Prostate gland (tissue), 2 donors: ENCODE measurements at regions not wholly inside any gene's neighbourhood (a gene's known extent, or its start where the extent isn't known, plus 50 kb on each side); places are given as distances from the start of the nearest gene placed in this dataset.

Experiments used
- DNase-seq: peaks from one replicate; pipeline ENCODE4 v3.0.0-alpha.2; 2019; ENCODE audit warnings: low spot score
- H3K27ac ChIP-seq, 2 donors: fragments of 200-600 bp; sonication (generic); 2 replicates each; pipeline ENCODE4 v1.5.1; 2017 to 2019
- H3K27me3 ChIP-seq: fragments of 200-600 bp; sonication (generic); replicated peaks from 2 replicates; pipeline ENCODE4 v1.5.1; 2019; ENCODE audit not compliant: insufficient read depth
- H3K36me3 ChIP-seq, 2 donors: fragments of 200-600 bp; sonication (generic); 1 replicate in 1 of 2; 2 replicates in 1 of 2; pipeline versions ENCODE4 v1.5.1 to v1.8.1; 2017 to 2019
- H3K4me1 ChIP-seq: fragments of 200-600 bp; sonication (generic); replicated peaks from 2 replicates; pipeline ENCODE4 v1.5.1; 2019
- H3K4me3 ChIP-seq, 2 donors: fragments of 200-600 bp; sonication (generic); 2 replicates each; pipeline ENCODE4 v1.5.1; 2017 to 2019
- H3K9me3 ChIP-seq: fragments of 200-600 bp; sonication (generic); 2 replicates; pipeline ENCODE4 v1.5.1; 2017
- POLR2A ChIP-seq: fragments of 450-650 bp; IDR thresholded peaks from one replicate; pipeline ENCODE4 v1.6.1; 2016; ENCODE audit warnings: antibody characterized with exemption, mild to moderate bottlenecking
- POLR2AphosphoS5 ChIP-seq: sonication (generic); formaldehyde crosslinking; IDR thresholded peaks from one replicate; pipeline ENCODE4 v1.6.1; 2017; ENCODE audit warnings: antibody characterized with exemption
- WGBS: methylation state at CpG from one replicate; pipeline ENCODE4 v1.1.5; 2018; 5-methylcytosine and 5-hydroxymethylcytosine counted together
- intact Hi-C: fragments of 100-400 bp; cut with DNase I; formaldehyde crosslinking; loops from one replicate; pipeline ENCODE4 v1.14.2; 2022
- TF ChIP-seq, protein P1 (sequence below), 4 experiments: fragments of 200-600 bp in 2 of 4; fragments of 450-650 bp in 2 of 4; sonication (generic) in 2 of 4; IDR thresholded peaks; 1 replicate in 3 of 4; 2 replicates in 1 of 4; pipeline ENCODE4 v1.5.1; 2016 to 2019; ENCODE audit warnings: antibody characterized with exemption in 4 of 4, mild to moderate bottlenecking in 2 of 4, moderate library complexity in 2 of 4

GRCh38 chr3:106783231-106783630 is 594.0 kb upstream of the CCDC54 start:
- TF ChIP-seq POLR2A = no peak
- TF ChIP-seq, protein P1, sequence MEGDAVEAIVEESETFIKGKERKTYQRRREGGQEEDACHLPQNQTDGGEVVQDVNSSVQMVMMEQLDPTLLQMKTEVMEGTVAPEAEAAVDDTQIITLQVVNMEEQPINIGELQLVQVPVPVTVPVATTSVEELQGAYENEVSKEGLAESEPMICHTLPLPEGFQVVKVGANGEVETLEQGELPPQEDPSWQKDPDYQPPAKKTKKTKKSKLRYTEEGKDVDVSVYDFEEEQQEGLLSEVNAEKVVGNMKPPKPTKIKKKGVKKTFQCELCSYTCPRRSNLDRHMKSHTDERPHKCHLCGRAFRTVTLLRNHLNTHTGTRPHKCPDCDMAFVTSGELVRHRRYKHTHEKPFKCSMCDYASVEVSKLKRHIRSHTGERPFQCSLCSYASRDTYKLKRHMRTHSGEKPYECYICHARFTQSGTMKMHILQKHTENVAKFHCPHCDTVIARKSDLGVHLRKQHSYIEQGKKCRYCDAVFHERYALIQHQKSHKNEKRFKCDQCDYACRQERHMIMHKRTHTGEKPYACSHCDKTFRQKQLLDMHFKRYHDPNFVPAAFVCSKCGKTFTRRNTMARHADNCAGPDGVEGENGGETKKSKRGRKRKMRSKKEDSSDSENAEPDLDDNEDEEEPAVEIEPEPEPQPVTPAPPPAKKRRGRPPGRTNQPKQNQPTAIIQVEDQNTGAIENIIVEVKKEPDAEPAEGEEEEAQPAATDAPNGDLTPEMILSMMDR (IDR thresholded peaks at IDR 0.05) = no peak
- no peak for TF ChIP-seq POLR2AphosphoS5
- no peaks in the 10 kb centered on the region for H3K36me3 ChIP-seq
- no peaks in the 10 kb centered on the region for H3K27me3 ChIP-seq
- DNase-seq = no peak
- no peak overlapping the region for H3K4me3 ChIP-seq
- intact Hi-C loops = no loop called here
- H3K4me1 ChIP-seq = no peaks in the 10 kb centered on the region
- H3K9me3 ChIP-seq = no peaks in the 10 kb centered on the region
- H3K27ac ChIP-seq = no peak overlapping the region

- Histone ChIP-seq H3K36me3 (no peaks in the 10 kb centered on the region), H3K27me3 (no peaks in the 10 kb centered on the region), H3K4me3 (no peak overlapping the region), H3K27ac (no peak overlapping the region), H3K4me1 (no peaks in the 10 kb centered on the region), H3K9me3 (no peaks in the 10 kb centered on the region)
- intact Hi-C loops = no loop called here
- WGBS = 81% methylated on average over 4 of the region's 4 CpGs
- TF ChIP-seq POLR2A = no peak
- no peak for TF ChIP-seq POLR2AphosphoS5
- TF ChIP-seq, protein P1 (IDR thresholded peaks at IDR 0.05) = no peak
- no peak for DNase-seq
These were observed 588.0 kb upstream of the CCDC54 start for GRCh38 chr3:106789276-106789675.

- H3K27ac ChIP-seq = no peak overlapping the region
- intact Hi-C loops = no loop called here
- H3K4me3 ChIP-seq = no peak overlapping the region
- no peaks in the 10 kb centered on the region for H3K36me3 ChIP-seq
- no peaks in the 10 kb centered on the region for H3K4me1 ChIP-seq
- TF ChIP-seq POLR2A (no peak), POLR2AphosphoS5 (no peak)
- TF ChIP-seq, protein P1 (IDR thresholded peaks at IDR 0.05) = no peak
- DNase-seq = no peak
- H3K27me3 ChIP-seq = no peaks in the 10 kb centered on the region
- no peaks in the 10 kb centered on the region for H3K9me3 ChIP-seq
- WGBS = 89% methylated on average over 1 of the region's 1 CpG
These were observed 584.5 kb upstream of the CCDC54 start for GRCh38 chr3:106792716-106793115.

GRCh38 chr3:106794442-106794841 is 582.8 kb upstream of the CCDC54 start:
- Histone ChIP-seq H3K4me3 (no peak overlapping the region), H3K27ac (no peak overlapping the region), H3K9me3 (no peaks in the 10 kb centered on the region), H3K4me1 (no peaks in the 10 kb centered on the region), H3K36me3 (no peaks in the 10 kb centered on the region), H3K27me3 (no peaks in the 10 kb centered on the region)
- intact Hi-C loops = no loop called here
- WGBS = 89% methylated on average over 3 of the region's 3 CpGs
- no peak for DNase-seq
- no peak for TF ChIP-seq POLR2A
- TF ChIP-seq, protein P1 (IDR thresholded peaks at IDR 0.05) = no peak
- no peak for TF ChIP-seq POLR2AphosphoS5

DNA sequence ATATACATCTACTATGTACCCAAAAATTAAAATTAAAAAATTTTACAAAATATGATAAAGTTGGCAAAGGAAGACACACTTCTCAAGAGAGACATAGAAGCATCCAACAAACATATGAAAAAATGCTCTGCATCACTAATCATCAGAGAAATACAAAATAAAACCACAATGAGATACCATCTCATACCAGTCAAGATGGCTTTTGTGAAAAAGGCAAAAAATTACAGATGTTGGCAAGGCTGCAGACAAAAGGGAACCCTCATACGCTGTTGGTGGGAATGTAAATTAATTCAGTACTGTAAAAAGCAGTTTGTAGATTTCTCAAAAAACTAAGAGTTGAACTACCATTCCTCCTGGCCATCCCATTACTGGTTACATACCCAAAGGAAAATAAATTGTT is 581.7 kb upstream of the CCDC54 start:
- H3K36me3 ChIP-seq = no peaks in the 10 kb centered on the region
- WGBS = 92% methylated on average over 1 of the region's 1 CpG
- H3K27me3 ChIP-seq = no peaks in the 10 kb centered on the region
- no peak overlapping the region for H3K27ac ChIP-seq
- H3K4me3 ChIP-seq = no peak overlapping the region
- no peaks in the 10 kb centered on the region for H3K9me3 ChIP-seq
- DNase-seq = no peak
- no peaks in the 10 kb centered on the region for H3K4me1 ChIP-seq
- intact Hi-C loops = no loop called here
- TF ChIP-seq, protein P1 (IDR thresholded peaks at IDR 0.05) = no peak
- TF ChIP-seq POLR2AphosphoS5 (no peak), POLR2A (no peak)
